WTC11 (cell line): ENCODE measurements at regions not wholly inside any gene's neighbourhood (a gene's known extent, or its start where the extent isn't known, plus 50 kb on each side); places are given as distances from the start of the nearest gene placed in this dataset.

Source experiments
- ATAC-seq: fragments of 200-7000 bp; cut with Tn5 transposase; 2 replicates; pipeline ENCODE4 v1.10.0; 2021; ENCODE audit warnings: mild to moderate bottlenecking, moderate library complexity
- CTCF ChIA-PET: fragments of 300-600 bp; sonication (Branson Sonifier 250); formaldehyde crosslinking; loops from one replicate; lab custom pipeline; 2021; ENCODE audit warnings: antibody characterized with exemption; lab: Charles Lee
- POLR2A ChIA-PET: fragments of 350-600 bp; sonication (Branson Sonifier 250); formaldehyde crosslinking; loops from one replicate; lab custom pipeline; 2021; ENCODE audit warnings: antibody characterized with exemption; lab: Charles Lee
- DNase-seq: peaks from one replicate; pipeline ENCODE4 v3.0.0; 2021; ENCODE audit warnings: low spot score
- H3K27ac Mint-ChIP-seq: 2 replicates; pipeline ENCODE4 v1.8.0; 2021; ENCODE audit warnings: mixed read lengths
- H3K27me3 Mint-ChIP-seq: 2 replicates; pipeline ENCODE4 v1.8.0; 2021; ENCODE audit warnings: low read depth, mild to moderate bottlenecking, moderate library complexity, mixed read lengths
- H3K36me3 Mint-ChIP-seq: 2 replicates; pipeline ENCODE4 v1.8.0; 2021; ENCODE audit warnings: mixed read lengths
- H3K4me1 Mint-ChIP-seq: 2 replicates; pipeline ENCODE4 v1.8.0; 2022; ENCODE audit warnings: mixed read lengths
- H3K4me3 Mint-ChIP-seq: 2 replicates; pipeline ENCODE4 v1.8.0; 2021; ENCODE audit warnings: mild to moderate bottlenecking, moderate library complexity, mixed read lengths
- H3K9me3 Mint-ChIP-seq: 2 replicates; pipeline ENCODE4 v1.8.0; 2021; ENCODE audit warnings: mixed read lengths
- ESRRA ChIP-seq: sonication (generic); formaldehyde crosslinking; IDR thresholded peaks from 2 replicates; pipeline ENCODE4 v1.8.1; 2022; ENCODE audit warnings: mild to moderate bottlenecking, missing genetic modification reagents, borderline replicate concordance
- FOXJ3 ChIP-seq: sonication (generic); formaldehyde crosslinking; IDR thresholded peaks from 2 replicates; pipeline ENCODE4 v1.9.0; 2021; ENCODE audit warnings: missing genetic modification reagents, mild to moderate bottlenecking, borderline replicate concordance
- FOXK1 ChIP-seq: sonication (generic); formaldehyde crosslinking; IDR thresholded peaks from 2 replicates; pipeline ENCODE4 v1.8.0; 2022; ENCODE audit warnings: mild to moderate bottlenecking, moderate library complexity, missing genetic modification reagents
- JAZF1 ChIP-seq: fragments of 250-450 bp; sonication (Bioruptor Pico); IDR thresholded peaks from 2 replicates; pipeline ENCODE4 v1.9.0; 2021; ENCODE audit warnings: moderate library complexity, mild to moderate bottlenecking, inconsistent platforms
- NFATC4 ChIP-seq: fragments of 250-450 bp; sonication (Bioruptor Pico); IDR thresholded peaks from 2 replicates; pipeline ENCODE4 v1.9.0; 2021; ENCODE audit warnings: mild to moderate bottlenecking
- NFE2L1 ChIP-seq: sonication (generic); formaldehyde crosslinking; IDR thresholded peaks from 2 replicates; pipeline ENCODE4 v1.8.1; 2023; ENCODE audit warnings: missing genetic modification reagents
- PRRX2 ChIP-seq: fragments of 250-450 bp; sonication (Bioruptor Pico); IDR thresholded peaks from 2 replicates; pipeline ENCODE4 v1.8.0; 2021; ENCODE audit warnings: mild to moderate bottlenecking
- RELA ChIP-seq: sonication (generic); formaldehyde crosslinking; IDR thresholded peaks from 2 replicates; pipeline ENCODE4 v1.8.1; 2022; ENCODE audit warnings: missing genetic modification reagents, mild to moderate bottlenecking, borderline replicate concordance
- TP53 ChIP-seq: sonication (generic); formaldehyde crosslinking; IDR thresholded peaks from 2 replicates; pipeline ENCODE4 v1.8.1; 2023; ENCODE audit warnings: mild to moderate bottlenecking, missing genetic modification reagents
- ZNF232 ChIP-seq: sonication (generic); formaldehyde crosslinking; IDR thresholded peaks from 2 replicates; pipeline ENCODE4 v1.8.0; 2022; ENCODE audit warnings: mild to moderate bottlenecking, missing genetic modification reagents
- ZNF416 ChIP-seq: fragments of 250-450 bp; sonication (Bioruptor Pico); IDR thresholded peaks from 2 replicates; pipeline ENCODE4 v1.9.0; 2021; ENCODE audit warnings: mild to moderate bottlenecking, inconsistent platforms
- ZNF423 ChIP-seq: fragments of 250-450 bp; sonication (Bioruptor Pico); IDR thresholded peaks from 2 replicates; pipeline ENCODE4 v2.1.2; 2022; ENCODE audit warnings: mild to moderate bottlenecking, moderate library complexity
- TF ChIP-seq, protein P1 (sequence below): fragments of 250-450 bp; sonication (Bioruptor Pico); IDR thresholded peaks from 2 replicates; pipeline ENCODE4 v1.9.0; 2021; ENCODE audit warnings: mild to moderate bottlenecking
- TF ChIP-seq, protein P2 (sequence below): fragments of 250-450 bp; sonication (Bioruptor Pico); IDR thresholded peaks from 2 replicates; pipeline ENCODE4 v1.9.0; 2021; ENCODE audit warnings: moderate library complexity, mild to moderate bottlenecking, inconsistent platforms, borderline replicate concordance
- TF ChIP-seq, protein P3 (sequence below): sonication (generic); formaldehyde crosslinking; IDR thresholded peaks from 2 replicates; pipeline ENCODE4 v1.8.0; 2022; ENCODE audit warnings: missing genetic modification reagents
- TF ChIP-seq, protein P4 (sequence below): sonication (generic); formaldehyde crosslinking; IDR thresholded peaks from 2 replicates; pipeline ENCODE4 v1.8.1; 2023; ENCODE audit warnings: mild to moderate bottlenecking, missing genetic modification reagents
- TF ChIP-seq, protein P5 (sequence below): sonication (generic); formaldehyde crosslinking; IDR thresholded peaks from 2 replicates; pipeline ENCODE4 v1.8.0; 2022; ENCODE audit warnings: mild to moderate bottlenecking, missing genetic modification reagents
- TF ChIP-seq, protein P6 (sequence below): sonication (generic); formaldehyde crosslinking; IDR thresholded peaks from 2 replicates; pipeline ENCODE4 v1.8.0; 2023; ENCODE audit warnings: missing genetic modification reagents

DNA sequence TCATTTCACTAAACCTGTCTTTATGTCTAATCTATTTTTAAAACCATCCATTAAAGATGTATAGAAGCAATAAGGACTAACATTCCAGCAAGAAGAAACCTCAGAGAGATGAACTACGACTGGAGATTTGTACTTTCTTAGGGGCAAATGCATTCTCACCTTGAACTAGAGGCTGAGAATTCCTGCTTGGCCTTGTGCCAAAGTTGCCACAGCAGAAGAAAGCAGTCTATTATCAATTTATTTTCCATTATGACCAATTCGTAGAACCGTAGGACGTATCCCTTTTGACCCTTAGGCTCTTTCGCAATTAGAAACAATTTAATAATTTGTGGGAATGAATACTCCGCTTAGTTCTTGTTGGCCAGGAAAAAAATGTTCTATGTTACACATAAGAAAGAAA is 1647.4 kb upstream of the CDH9 start (continued):
- TF ChIP-seq, protein P1, sequence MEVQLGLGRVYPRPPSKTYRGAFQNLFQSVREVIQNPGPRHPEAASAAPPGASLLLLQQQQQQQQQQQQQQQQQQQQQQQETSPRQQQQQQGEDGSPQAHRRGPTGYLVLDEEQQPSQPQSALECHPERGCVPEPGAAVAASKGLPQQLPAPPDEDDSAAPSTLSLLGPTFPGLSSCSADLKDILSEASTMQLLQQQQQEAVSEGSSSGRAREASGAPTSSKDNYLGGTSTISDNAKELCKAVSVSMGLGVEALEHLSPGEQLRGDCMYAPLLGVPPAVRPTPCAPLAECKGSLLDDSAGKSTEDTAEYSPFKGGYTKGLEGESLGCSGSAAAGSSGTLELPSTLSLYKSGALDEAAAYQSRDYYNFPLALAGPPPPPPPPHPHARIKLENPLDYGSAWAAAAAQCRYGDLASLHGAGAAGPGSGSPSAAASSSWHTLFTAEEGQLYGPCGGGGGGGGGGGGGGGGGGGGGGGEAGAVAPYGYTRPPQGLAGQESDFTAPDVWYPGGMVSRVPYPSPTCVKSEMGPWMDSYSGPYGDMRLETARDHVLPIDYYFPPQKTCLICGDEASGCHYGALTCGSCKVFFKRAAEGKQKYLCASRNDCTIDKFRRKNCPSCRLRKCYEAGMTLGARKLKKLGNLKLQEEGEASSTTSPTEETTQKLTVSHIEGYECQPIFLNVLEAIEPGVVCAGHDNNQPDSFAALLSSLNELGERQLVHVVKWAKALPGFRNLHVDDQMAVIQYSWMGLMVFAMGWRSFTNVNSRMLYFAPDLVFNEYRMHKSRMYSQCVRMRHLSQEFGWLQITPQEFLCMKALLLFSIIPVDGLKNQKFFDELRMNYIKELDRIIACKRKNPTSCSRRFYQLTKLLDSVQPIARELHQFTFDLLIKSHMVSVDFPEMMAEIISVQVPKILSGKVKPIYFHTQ (CRISPR knock-in tag), result no peak
- TF ChIP-seq, protein P2, sequence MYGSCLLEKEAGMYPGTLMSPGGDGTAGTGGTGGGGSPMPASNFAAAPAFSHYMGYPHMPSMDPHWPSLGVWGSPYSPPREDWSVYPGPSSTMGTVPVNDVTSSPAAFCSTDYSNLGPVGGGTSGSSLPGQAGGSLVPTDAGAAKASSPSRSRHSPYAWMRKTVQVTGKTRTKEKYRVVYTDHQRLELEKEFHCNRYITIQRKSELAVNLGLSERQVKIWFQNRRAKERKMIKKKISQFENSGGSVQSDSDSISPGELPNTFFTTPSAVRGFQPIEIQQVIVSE (CRISPR knock-in tag), result no peak
- TF ChIP-seq FOXK1, result no peak
- no peak for TF ChIP-seq ZNF416 (CRISPR knock-in tag)

DNA sequence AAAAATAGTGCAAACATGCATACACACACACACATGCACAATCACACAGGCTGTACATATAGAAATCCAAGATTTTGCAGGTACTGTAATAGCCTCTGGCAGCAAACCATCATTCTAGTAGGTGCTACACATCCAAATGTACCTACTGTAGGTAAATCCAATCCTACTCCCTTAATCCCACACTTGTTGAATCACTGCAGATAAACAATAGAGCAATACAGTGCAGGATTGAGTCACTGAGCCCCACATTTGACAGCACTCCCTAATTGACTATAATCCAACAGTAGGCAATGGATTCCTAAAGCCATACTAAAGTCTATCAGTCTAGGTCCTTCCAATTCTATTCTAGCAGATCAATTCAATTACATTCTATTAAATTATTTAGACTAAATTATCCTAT is 1640.5 kb upstream of the CDH9 start:
- CTCF ChIA-PET, result no interaction called here
- no peak for DNase-seq
- peaks cover 22% of the 10 kb centered on the region for H3K9me3 Mint-ChIP-seq
- POLR2A ChIA-PET, result no interaction called here
- peaks cover 2% of the 10 kb centered on the region; the same call in 1 of the 2 replicates for H3K4me1 Mint-ChIP-seq
- no peaks in the 10 kb centered on the region for H3K27me3 Mint-ChIP-seq
- peaks cover 12% of the 10 kb centered on the region for H3K36me3 Mint-ChIP-seq
- no peak for ATAC-seq
- H3K4me3 Mint-ChIP-seq, result no peak overlapping the region
- no peak for TF ChIP-seq ZNF232 (CRISPR knock-in tag)
- TF ChIP-seq PRRX2 (CRISPR knock-in tag), result no peak
- TF ChIP-seq, protein P3, sequence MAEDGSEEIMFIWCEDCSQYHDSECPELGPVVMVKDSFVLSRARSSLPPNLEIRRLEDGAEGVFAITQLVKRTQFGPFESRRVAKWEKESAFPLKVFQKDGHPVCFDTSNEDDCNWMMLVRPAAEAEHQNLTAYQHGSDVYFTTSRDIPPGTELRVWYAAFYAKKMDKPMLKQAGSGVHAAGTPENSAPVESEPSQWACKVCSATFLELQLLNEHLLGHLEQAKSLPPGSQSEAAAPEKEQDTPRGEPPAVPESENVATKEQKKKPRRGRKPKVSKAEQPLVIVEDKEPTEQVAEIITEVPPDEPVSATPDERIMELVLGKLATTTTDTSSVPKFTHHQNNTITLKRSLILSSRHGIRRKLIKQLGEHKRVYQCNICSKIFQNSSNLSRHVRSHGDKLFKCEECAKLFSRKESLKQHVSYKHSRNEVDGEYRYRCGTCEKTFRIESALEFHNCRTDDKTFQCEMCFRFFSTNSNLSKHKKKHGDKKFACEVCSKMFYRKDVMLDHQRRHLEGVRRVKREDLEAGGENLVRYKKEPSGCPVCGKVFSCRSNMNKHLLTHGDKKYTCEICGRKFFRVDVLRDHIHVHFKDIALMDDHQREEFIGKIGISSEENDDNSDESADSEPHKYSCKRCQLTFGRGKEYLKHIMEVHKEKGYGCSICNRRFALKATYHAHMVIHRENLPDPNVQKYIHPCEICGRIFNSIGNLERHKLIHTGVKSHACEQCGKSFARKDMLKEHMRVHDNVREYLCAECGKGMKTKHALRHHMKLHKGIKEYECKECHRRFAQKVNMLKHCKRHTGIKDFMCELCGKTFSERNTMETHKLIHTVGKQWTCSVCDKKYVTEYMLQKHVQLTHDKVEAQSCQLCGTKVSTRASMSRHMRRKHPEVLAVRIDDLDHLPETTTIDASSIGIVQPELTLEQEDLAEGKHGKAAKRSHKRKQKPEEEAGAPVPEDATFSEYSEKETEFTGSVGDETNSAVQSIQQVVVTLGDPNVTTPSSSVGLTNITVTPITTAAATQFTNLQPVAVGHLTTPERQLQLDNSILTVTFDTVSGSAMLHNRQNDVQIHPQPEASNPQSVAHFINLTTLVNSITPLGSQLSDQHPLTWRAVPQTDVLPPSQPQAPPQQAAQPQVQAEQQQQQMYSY (CRISPR knock-in tag), result no peak
- TF ChIP-seq NFATC4 (CRISPR knock-in tag), result no peak
- no peak for TF ChIP-seq RELA (CRISPR knock-in tag)
- TF ChIP-seq, protein P4, sequence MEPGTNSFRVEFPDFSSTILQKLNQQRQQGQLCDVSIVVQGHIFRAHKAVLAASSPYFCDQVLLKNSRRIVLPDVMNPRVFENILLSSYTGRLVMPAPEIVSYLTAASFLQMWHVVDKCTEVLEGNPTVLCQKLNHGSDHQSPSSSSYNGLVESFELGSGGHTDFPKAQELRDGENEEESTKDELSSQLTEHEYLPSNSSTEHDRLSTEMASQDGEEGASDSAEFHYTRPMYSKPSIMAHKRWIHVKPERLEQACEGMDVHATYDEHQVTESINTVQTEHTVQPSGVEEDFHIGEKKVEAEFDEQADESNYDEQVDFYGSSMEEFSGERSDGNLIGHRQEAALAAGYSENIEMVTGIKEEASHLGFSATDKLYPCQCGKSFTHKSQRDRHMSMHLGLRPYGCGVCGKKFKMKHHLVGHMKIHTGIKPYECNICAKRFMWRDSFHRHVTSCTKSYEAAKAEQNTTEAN (CRISPR knock-in tag), result no peak
- no peak for TF ChIP-seq JAZF1
- no peak for TF ChIP-seq ZNF423
- TF ChIP-seq NFE2L1 (CRISPR knock-in tag), result no peak
- TF ChIP-seq, protein P5, sequence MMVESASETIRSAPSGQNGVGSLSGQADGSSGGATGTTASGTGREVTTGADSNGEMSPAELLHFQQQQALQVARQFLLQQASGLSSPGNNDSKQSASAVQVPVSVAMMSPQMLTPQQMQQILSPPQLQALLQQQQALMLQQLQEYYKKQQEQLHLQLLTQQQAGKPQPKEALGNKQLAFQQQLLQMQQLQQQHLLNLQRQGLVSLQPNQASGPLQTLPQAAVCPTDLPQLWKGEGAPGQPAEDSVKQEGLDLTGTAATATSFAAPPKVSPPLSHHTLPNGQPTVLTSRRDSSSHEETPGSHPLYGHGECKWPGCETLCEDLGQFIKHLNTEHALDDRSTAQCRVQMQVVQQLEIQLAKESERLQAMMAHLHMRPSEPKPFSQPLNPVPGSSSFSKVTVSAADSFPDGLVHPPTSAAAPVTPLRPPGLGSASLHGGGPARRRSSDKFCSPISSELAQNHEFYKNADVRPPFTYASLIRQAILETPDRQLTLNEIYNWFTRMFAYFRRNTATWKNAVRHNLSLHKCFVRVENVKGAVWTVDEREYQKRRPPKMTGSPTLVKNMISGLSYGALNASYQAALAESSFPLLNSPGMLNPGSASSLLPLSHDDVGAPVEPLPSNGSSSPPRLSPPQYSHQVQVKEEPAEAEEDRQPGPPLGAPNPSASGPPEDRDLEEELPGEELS (CRISPR knock-in tag), result no peak
- no peak for TF ChIP-seq TP53
- TF ChIP-seq, protein P6, sequence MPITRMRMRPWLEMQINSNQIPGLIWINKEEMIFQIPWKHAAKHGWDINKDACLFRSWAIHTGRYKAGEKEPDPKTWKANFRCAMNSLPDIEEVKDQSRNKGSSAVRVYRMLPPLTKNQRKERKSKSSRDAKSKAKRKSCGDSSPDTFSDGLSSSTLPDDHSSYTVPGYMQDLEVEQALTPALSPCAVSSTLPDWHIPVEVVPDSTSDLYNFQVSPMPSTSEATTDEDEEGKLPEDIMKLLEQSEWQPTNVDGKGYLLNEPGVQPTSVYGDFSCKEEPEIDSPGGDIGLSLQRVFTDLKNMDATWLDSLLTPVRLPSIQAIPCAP, result no peak
- TF ChIP-seq, protein P2 (CRISPR knock-in tag), result no peak
- TF ChIP-seq FOXJ3, result no peak
- TF ChIP-seq ESRRA (CRISPR knock-in tag), result no peak
- no peak overlapping the region for H3K27ac Mint-ChIP-seq
